GM12892 (cell line): ENCODE measurements at regions not wholly inside any gene's neighbourhood (a gene's known extent, or its start where the extent isn't known, plus 50 kb on each side); places are given as distances from the start of the nearest gene placed in this dataset.

Source experiments
- DNase-seq: peaks from one replicate; pipeline ENCODE4 v3.0.0; 2011; ENCODE audit not compliant: insufficient read length
- FAIRE-seq: peaks from 2 replicates; lab custom pipeline; 2011; peaks lifted over from hg19 to GRCh38; lab: Jason Lieb, UNC
- POLR2A ChIP-seq: IDR thresholded peaks from 2 replicates; pipeline ENCODE4 v1.6.1; 2011; ENCODE audit warnings: low read depth, low read length, control low read depth
- POLR2AphosphoS5 ChIP-seq: IDR thresholded peaks from 2 replicates; pipeline ENCODE4 v1.6.1; 2011; ENCODE audit warnings: low read depth, low read length, control low read depth
- TAF1 ChIP-seq: IDR thresholded peaks from 2 replicates; pipeline ENCODE4 v1.6.1; 2011; ENCODE audit warnings: low read depth, mild to moderate bottlenecking, control low read depth, low read length, borderline replicate concordance

DNA sequence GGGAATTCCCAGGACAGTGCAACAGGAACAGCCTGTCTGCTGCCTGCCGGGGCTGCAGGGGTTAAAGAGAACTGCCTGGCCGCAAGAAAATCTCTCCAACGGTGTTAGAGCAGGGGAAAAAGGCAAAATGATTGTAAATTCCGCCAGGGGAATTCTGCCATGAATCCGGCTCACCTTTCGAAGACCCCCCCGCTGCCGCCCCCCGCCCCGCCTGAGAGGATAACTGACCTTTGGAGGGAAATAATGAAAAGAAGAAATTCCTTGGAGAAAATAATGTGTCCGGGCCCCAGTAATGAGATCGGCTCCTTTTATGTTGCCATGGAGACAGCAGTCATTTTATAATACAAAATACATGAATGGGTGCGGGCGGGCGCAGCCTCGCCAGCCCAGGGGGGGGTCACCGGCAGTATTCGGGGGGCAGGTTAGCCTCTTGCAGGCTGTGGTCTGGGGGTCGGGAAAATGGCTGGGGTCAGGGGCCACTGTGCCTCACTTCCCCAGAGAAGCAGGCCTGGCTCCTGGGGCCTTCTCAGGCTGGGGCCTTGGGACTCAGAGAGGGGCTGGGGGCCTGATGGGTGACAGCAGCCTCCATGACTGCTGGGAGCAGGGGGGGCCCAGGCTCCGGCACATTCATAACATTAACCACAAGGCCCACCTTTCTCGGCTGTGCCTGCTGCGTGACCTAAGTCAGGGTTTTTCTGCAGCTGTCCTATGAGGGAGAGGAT, 228.1 kb downstream of the MN1 start:
- FAIRE-seq, result no peak
- no peak for TF ChIP-seq POLR2A
- TF ChIP-seq POLR2AphosphoS5, result no peak
- DNase-seq, result no peak

DNA sequence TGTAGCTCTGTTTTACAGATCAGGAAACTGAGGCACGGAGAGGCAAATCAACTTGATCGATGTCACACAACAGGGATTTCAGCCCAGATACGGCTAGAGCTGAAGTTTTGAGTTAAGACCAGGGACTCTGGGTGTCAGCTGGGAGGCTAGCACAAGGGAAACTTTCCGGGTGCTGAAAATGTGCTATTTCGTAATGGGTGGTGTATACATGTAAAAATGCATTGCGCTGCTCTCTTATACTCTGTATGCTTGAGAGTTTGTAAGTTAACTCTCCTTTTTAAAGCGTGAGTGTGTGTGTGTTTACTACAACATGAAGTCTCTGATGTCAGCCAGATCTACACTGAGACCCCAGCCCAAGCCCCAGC, 227.6 kb downstream of the MN1 start:
- FAIRE-seq (no peak), DNase-seq (no peak)
- TF ChIP-seq TAF1 (no peak), POLR2AphosphoS5 (no peak), POLR2A (no peak)

DNA sequence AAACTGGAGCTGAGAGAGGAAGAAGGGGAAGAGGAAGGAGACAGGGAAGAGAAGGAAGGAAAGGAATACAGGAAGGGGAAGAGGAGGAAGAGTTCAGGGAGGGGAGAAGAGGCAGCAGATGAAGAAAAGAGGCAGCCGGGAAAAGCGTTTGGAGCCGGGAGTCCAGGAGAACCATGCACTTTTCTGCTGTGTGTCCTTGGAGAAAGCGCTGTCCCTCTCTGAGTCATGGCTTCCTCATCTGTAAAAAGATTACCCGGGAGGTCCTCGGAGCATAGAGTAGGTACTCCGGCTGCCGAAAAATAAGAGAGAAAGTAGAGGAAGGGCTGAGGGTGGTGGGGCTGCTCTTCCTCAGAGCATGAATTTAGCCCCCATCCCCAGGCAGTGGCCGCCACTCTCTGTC, 226.9 kb downstream of the MN1 start:
- no peak for FAIRE-seq

DNA sequence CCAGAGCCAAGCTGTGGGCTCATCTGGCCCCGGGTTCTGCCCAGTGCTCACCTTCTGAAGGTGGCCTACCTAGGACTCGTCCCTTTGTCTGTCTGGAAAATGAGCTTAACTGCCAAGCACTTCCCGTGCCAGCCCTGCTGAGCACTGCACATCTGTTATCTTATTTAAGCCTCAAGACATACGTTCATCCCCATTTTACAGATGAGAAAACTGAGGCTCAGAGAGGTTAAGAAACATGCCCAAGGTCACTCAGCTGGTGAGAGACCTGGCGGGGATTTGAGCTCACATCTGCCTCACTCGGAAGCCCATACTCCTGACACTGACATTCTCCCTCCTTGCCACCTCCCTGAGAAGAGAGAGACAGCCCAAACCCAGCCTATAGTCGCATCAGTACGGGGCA, 226.2 kb downstream of the MN1 start:
- FAIRE-seq (no peak), DNase-seq (no peak)
- no peak for TF ChIP-seq POLR2A
- no peak for TF ChIP-seq POLR2AphosphoS5
- TF ChIP-seq TAF1, result no peak

More for the DNA sequence above, 226.9 kb downstream of the MN1 start:
- TF ChIP-seq POLR2AphosphoS5 (no peak), POLR2A (no peak), TAF1 (no peak)
- no peak for DNase-seq

DNA sequence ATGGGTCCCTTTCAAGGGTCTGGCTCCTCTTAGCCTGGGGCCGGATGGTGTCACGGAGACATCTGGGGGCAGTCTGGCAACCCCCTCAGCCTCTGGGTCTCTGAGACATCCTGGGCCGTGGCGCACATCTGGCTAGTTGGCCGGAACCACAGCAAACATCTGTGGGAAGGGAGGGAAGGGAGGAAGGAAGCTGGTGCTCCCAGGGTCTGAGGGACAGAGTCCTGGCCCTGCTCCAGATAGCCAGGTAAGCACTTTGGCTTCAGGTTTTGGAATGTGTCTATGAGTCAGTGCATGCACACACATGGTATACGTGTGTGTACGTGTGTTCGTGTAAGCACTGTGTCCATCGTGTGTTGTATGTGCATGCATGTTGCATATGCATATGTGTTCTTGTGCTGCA, 225.1 kb downstream of the MN1 start:
- DNase-seq (no peak), FAIRE-seq (no peak)
- TF ChIP-seq TAF1 (no peak), POLR2A (no peak), POLR2AphosphoS5 (no peak)

DNA sequence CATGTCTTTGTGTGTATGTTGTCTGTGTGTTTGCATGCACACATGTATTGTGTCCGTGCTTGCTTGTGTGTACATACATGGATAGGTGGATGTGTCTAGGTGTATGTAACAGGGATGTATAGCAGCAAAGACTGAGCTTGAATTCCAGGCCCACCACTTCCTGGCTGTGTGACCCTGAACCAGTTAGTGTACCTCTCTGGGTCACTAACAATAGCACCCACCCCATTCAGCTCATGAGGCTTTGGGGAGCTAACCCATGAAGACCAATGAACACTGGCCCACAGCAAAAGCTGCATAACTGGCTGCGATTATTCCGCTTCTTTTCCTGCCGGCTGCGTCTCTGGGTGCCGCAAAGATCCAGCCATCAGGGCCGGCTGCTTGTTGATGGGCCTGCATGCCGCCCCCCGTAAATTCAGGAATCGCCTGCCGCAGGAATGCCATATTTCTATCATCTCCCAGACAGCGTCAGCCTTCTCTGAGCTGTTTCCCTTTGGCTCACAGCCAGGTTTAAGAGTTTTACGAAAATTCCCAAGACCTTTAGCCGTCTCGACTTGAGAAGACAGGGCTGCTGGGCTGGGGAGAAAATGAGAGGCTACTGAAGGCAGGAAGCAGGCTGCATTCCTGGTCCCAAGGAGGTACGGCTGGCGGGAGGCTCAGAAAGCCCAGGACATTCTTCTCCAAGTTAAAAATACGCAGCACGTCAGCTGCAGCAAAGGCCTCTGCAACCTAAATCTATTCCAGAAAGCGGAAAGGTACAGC, 224.6 kb downstream of the MN1 start:
- DNase-seq (no peak), FAIRE-seq (no peak)
- no peak for TF ChIP-seq TAF1
- TF ChIP-seq POLR2A, result no peak
- no peak for TF ChIP-seq POLR2AphosphoS5

DNA sequence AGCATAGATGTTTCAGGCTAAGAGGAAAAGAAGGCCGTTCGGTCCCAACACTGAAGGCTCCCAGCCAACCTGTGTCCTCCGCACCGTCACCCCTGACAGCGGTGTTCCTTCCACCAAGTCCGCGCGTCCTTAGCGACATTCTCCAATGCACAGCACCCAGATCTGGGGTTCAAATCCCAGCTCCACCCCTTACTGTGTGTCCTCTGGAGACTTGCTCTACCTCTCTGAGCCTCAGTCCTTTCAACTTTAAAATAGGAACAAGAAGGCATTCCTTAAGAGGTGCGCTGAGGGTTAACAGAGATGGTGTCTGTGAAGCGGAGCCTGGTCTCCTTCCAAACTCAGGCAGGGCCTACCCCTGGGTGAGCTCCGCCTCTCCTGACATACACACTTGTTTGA, 224.0 kb downstream of the MN1 start:
- FAIRE-seq (no peak), DNase-seq (no peak)
- TF ChIP-seq POLR2A (no peak), TAF1 (no peak), POLR2AphosphoS5 (no peak)

DNA sequence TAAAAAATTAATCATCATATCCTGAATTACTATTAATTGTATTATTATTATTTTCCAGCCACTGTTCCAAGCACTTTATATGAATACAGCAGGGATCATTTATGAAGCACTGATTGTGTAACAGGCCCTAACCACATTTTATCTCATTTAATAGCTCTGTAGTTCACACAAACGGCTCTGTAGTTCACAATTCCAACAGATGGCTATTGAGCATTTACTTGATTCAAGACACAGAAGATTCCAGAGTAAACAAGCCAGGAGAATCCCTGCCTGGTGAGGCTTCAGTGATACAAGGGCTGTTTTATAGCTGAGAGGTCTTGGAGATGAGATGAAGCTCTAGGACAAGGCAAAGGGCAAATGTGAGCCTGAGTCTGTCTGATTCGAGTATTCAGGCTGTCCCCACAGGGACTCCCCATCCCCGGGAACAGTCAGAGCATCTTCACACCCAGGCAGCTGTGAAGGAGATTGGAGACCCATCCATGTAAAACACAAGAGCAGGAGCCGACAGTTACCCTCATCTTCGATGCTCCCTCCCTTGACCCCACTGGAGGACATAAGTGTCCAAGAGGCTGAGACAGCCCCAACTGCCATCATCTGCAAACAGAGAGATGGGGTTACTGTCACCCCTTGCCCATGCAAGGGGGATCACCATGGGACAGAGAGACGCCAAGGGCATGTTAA, 222.5 kb downstream of the MN1 start:
- TF ChIP-seq TAF1 (no peak), POLR2A (no peak), POLR2AphosphoS5 (no peak)
- no peak for DNase-seq
- no peak for FAIRE-seq

DNA sequence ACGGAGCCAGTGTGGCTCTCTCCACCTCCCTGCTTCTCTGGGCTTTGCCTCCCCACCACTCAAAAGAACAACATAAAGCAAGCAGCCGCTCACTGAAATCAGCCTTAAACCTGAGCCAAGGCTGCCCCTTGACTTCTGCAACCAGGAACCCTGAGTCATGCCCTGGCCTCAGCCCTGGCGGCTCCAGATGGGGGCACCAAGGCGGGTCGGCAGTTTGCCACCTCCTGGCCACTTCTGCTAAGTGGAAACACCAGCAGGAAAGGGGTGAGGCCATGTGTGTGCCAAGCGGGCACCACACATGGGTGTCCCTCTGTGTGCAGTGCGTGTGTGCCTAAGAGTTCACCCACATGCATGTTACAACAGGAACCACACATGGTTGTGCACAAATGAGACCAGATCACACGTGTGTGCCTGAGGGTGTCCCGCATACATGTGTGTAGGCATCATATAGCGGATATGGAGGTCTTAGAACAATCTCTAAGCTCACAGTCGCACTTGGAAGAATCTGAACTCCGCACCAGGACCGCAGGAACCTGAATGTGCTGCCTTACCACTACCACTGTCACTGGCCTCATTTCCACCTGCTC, 221.2 kb downstream of the MN1 start:
- no peak for FAIRE-seq
- no peak for DNase-seq
- TF ChIP-seq POLR2A, result no peak
- TF ChIP-seq TAF1, result no peak
- no peak for TF ChIP-seq POLR2AphosphoS5

DNA sequence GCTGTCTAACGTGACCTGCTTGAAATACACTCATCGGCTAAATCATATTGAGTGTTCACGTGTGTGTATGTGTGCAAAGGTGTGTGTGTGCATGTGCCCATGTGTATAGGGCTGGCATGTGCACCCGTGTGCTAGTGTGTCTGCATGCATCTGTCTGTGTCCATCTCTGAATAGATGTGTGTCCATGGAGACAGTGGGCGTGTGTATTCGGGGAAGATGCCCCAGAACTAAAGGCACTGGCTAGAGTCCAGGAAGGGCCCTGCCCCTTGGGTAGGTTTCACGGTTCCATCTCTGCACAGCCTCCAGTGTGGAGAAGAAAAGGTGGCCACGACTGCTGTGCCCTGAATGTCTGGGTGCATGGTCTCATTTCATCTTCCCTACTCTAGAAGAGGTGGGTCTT, 220.3 kb downstream of the MN1 start:
- no peak for TF ChIP-seq POLR2AphosphoS5
- TF ChIP-seq TAF1, result no peak
- TF ChIP-seq POLR2A, result no peak
- FAIRE-seq (no peak), DNase-seq (no peak)

DNA sequence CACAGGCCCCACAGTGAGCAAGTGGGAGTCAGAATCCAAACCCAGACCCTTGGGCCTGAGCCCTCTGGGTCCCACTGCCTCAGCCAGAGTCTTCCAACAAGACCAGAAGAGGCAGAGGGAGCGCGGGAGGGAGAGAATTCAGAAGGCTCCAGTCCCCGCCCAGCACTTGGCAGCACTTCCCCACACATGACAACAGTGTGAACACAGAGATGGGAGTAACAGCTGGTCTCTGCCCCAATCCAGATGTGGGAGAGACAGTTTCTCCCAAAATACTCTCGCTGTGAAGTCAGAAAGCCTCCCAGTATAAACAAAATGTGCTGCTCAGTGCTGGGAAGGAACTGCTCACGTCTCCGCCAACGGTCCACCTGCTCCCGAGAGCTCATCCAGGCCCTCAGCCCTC, 219.9 kb downstream of the MN1 start:
- DNase-seq (no peak), FAIRE-seq (no peak)
- no peak for TF ChIP-seq POLR2AphosphoS5
- TF ChIP-seq POLR2A, result no peak
- no peak for TF ChIP-seq TAF1

DNA sequence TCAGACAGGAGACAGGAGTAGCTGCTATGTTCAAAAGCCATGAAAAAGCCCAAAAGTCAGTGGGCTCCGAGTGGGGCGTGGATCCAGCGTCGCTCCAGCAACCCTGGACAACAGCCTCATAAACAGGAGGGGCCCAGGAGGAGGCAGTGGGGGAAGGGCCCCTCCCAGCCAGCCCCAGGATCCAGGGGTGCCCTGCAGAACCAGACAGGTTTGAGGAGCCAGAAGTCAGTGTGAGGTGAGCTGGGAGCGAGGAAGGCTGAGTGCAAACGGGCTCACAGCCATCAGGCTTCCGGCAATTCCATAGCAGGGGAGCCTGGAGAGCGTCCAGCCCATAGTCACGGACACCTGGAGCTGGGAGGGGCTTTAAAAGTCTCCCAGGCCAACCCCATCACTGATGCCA, 217.7 kb downstream of the MN1 start:
- DNase-seq (no peak), FAIRE-seq (no peak)
- no peak for TF ChIP-seq TAF1
- no peak for TF ChIP-seq POLR2AphosphoS5
- no peak for TF ChIP-seq POLR2A
